Choroid plexus epithelial cell (primary cell): ENCODE measurements at regions not wholly inside any gene's neighbourhood (a gene's known extent, or its start where the extent isn't known, plus 50 kb on each side); places are given as distances from the start of the nearest gene placed in this dataset.
A peak's percentile ranks its signal among the peaks of the same experiment; 100 is the strongest.

Experiments used
- DNase-seq: peaks from one replicate; pipeline ENCODE4 v3.0.0-alpha.2; 2010; ENCODE audit warnings: low read depth
- H3K4me3 ChIP-seq: 2 replicates; pipeline ENCODE4 v1.5.1; 2011; ENCODE audit warnings: low read depth, mild to moderate bottlenecking, control low read depth, low read length, moderate library complexity
- TF ChIP-seq, protein P1 (sequence below): conservative IDR thresholded peaks from 2 replicates; pipeline ENCODE4 v1.5.1; 2011; ENCODE audit warnings: low read depth, mild to moderate bottlenecking, control low read depth, inconsistent platforms, low read length, moderate library complexity

DNA sequence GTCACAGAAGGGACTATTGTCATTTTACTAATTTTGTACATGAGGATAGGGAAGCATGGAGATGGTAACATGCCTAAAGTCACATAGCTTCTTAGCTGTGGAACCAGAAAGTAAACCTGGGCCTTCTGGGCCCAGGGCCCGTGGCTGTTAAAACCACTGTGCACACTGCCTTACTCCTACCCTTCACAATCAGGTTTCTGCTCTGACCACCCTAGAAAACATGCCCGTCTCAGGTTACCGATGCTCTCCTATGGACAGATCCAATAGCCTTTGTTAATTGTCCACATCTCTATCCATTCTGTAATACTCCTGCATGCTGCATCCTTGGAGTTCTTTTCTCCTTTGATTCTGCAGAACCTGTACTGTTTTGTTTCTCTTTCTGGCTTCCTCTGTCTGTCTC lies 79.0 kb upstream of the TACR1 start:
- TF ChIP-seq, protein P1, sequence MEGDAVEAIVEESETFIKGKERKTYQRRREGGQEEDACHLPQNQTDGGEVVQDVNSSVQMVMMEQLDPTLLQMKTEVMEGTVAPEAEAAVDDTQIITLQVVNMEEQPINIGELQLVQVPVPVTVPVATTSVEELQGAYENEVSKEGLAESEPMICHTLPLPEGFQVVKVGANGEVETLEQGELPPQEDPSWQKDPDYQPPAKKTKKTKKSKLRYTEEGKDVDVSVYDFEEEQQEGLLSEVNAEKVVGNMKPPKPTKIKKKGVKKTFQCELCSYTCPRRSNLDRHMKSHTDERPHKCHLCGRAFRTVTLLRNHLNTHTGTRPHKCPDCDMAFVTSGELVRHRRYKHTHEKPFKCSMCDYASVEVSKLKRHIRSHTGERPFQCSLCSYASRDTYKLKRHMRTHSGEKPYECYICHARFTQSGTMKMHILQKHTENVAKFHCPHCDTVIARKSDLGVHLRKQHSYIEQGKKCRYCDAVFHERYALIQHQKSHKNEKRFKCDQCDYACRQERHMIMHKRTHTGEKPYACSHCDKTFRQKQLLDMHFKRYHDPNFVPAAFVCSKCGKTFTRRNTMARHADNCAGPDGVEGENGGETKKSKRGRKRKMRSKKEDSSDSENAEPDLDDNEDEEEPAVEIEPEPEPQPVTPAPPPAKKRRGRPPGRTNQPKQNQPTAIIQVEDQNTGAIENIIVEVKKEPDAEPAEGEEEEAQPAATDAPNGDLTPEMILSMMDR = no peak
- DNase-seq = no peak
- H3K4me3 ChIP-seq = no peak overlapping the region

DNA sequence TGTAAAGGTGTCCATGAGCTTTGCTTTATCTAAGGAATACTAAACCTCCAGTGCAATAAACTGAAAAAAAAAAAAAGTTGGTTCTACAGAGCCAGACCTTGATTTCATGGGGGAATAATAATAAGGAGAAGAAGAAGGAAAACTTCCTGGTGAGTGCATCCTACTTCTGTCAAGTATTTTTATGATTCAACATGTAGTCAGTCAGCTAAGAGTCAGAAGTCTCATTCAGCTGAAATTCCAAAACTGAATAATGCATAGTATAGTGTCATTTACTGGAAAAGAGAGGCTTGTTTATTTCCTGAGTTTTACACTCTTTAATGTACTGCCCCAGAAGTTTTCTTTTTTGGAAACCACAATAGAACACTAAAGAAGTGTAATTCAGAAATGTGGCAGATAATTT lies 77.8 kb upstream of the TACR1 start:
- TF ChIP-seq, protein P1 = no peak

DNA sequence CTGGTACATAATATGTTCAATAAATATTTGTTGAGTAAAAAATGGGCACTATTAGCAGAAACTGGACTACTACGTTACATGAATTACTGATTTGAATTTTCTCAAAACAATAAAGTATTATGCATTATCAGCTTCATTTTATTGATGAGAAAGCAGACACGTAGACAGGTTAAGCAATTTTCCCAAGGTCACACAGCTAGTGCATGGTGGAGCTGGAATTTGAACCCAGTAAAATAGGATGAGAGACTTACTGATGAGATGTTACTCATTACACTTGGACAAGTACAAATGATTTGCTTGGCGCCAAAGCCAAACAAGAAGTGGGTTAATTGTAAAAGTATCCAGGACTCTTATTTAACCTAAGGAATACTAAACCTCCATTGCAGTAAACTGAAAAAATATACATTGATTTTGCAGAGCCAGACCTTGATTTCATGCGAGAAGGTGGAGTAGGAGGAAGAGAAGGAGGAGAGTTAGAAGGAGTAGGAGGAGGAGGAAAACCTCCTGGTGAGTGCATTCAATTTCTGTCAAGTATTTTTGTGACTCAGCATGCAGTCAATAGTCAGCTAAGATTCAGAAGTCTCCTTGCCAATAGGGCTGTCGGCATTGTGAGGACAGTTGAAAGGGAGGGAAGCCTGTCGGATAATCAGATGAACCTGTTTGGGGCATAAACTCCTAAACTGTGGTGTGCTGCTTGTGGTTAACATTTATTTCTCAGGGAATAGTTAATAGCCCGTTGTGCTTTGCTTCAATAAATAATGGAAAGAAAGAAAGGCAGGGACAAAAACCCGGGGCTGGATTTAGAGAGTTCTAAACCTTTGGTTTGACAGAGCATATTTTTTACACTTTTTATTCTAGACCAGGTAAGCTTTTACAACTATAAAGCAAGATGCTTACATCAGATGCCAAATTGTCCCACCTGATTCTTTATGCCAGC lies 77.0 kb upstream of the TACR1 start:
- peak overlapping the region; percentile 10 for H3K4me3 ChIP-seq
- DNase-seq = peak; percentile 58
- TF ChIP-seq, protein P1 = no peak

More for the DNA sequence above, 77.8 kb upstream of the TACR1 start:
- DNase-seq = peak; percentile 33
- H3K4me3 ChIP-seq = no peak overlapping the region

DNA sequence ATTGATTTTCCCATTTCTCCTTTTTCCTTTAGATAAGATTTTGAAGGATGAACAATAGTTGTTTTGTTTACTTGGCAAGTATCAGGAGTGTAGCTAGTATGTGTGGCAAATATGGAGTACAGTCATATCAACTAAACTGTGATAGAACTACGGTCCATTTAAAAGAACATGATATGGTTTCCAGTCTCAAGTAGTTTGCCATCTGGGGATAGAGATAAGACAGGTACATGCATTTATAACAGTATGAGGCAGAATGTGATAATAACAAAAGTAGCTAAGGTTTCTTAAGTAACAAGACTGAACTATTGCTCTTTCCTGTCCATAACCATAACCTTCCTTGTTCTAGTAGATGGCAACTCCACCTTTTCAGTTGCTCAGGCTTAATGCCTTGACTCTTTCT lies 75.6 kb upstream of the TACR1 start:
- TF ChIP-seq, protein P1 = no peak
- H3K4me3 ChIP-seq = no peak overlapping the region
- DNase-seq = no peak

GRCh38 chr2:75268112-75268511 lies 68.8 kb upstream of the TACR1 start:
- TF ChIP-seq, protein P1 = no peak
- H3K4me3 ChIP-seq = no peak overlapping the region
- no peak for DNase-seq

GRCh38 chr2:75261923-75262322 lies 62.6 kb upstream of the TACR1 start:
- TF ChIP-seq, protein P1 = no peak
- H3K4me3 ChIP-seq = no peak overlapping the region
- no peak for DNase-seq

DNA sequence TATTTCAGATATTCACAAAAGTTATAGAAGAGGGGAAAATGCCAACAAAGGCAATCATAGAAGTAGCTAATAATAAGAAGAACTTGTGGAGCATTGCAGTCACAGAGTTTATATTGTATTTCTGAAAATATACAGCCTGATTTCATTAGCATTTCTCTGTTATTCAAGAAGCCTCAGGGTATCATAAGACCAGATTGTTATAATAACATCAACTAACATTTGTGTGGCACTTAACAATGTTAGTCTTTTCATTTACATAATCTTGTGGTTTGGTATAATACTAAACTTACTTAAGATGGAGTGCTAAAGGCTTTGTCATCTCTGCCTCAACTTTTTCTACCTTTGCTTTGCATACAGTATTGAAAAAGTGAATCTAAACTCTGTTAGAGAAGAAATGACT lies 61.6 kb upstream of the TACR1 start:
- DNase-seq = no peak
- no peak overlapping the region for H3K4me3 ChIP-seq
- TF ChIP-seq, protein P1 = no peak
